Large intestine (tissue), 3 donors: ENCODE measurements at regions not wholly inside any gene's neighbourhood (a gene's known extent, or its start where the extent isn't known, plus 50 kb on each side); places are given as distances from the start of the nearest gene placed in this dataset.
A peak's percentile ranks its signal among the peaks of the same experiment; 100 is the strongest.

Experiments
- DNase-seq, 2 donors: peaks; one replicate each; pipeline versions ENCODE4 v3.0.0 to v3.0.0-alpha.2; 2013
- H3K27ac ChIP-seq: one replicate; pipeline ENCODE4 v1.5.1; 2013; ENCODE audit warnings: low read length
- H3K27me3 ChIP-seq: 2 replicates; pipeline ENCODE4 v1.6.1; 2013; ENCODE audit warnings: low read length; ENCODE audit not compliant: control insufficient read depth, insufficient read depth
- H3K36me3 ChIP-seq: 2 replicates; pipeline ENCODE4 v1.6.1; 2013; ENCODE audit warnings: low read length; ENCODE audit not compliant: control insufficient read depth, insufficient read depth
- H3K4me1 ChIP-seq: one replicate; pipeline ENCODE4 v1.6.1; 2013; ENCODE audit warnings: low read length; ENCODE audit not compliant: control insufficient read depth, insufficient read depth
- H3K4me3 ChIP-seq: one replicate; pipeline ENCODE4 v1.5.1; 2013; ENCODE audit warnings: low read length
- H3K9me3 ChIP-seq: one replicate; pipeline ENCODE4 v1.6.1; 2013; ENCODE audit warnings: mild to moderate bottlenecking, low read depth, low read length, moderate library complexity; ENCODE audit not compliant: control insufficient read depth
- WGBS: methylation state at CpG from one replicate; pipeline ENCODE4 v1.1.5; 2013; ENCODE audit warnings: low lambda C conversion rate; ENCODE audit not compliant: insufficient coverage; 5-methylcytosine and 5-hydroxymethylcytosine counted together

DNA sequence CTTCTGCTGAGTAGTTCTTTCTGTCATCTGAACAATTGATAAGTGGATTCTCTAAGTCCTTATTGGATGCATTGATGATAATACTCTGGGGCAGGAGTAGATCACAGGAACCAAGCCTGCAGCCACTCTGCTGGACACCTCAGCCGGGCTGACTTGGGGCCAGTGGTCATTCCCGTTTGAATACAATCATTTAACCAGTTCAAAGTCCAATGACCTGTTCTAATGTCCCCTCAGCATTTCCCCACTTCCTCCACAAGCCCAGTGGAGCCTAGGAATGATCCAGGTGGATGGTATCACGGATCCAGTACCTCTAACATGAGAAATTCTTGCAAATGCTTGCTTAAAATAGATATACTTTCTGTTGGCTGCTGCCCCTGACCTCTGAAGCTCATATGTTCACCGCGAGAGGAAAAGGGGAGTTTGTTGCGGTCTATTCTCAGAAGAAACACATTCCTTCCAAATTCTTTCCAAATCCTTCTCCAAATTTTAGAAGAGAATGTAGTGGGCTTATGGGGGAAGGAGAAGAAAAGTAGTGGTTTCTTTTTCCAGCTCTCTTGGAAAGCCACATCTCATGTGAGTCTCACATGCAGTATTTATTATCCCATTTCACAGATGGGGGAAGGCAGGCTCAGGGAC lies 170.9 kb downstream of the INHBB start:
- H3K9me3 ChIP-seq: no peaks in the 10 kb centered on the region
- no peaks in the 10 kb centered on the region for H3K36me3 ChIP-seq
- H3K4me3 ChIP-seq: no peak overlapping the region
- no peak overlapping the region for H3K27ac ChIP-seq
- DNase-seq: peak in 1 of 2 donors; percentile 23
- H3K4me1 ChIP-seq: no peaks in the 10 kb centered on the region
- peaks cover 28% of the 10 kb centered on the region for H3K27me3 ChIP-seq
- 50% methylated on average over 2 of the region's 6 CpGs for WGBS

DNA sequence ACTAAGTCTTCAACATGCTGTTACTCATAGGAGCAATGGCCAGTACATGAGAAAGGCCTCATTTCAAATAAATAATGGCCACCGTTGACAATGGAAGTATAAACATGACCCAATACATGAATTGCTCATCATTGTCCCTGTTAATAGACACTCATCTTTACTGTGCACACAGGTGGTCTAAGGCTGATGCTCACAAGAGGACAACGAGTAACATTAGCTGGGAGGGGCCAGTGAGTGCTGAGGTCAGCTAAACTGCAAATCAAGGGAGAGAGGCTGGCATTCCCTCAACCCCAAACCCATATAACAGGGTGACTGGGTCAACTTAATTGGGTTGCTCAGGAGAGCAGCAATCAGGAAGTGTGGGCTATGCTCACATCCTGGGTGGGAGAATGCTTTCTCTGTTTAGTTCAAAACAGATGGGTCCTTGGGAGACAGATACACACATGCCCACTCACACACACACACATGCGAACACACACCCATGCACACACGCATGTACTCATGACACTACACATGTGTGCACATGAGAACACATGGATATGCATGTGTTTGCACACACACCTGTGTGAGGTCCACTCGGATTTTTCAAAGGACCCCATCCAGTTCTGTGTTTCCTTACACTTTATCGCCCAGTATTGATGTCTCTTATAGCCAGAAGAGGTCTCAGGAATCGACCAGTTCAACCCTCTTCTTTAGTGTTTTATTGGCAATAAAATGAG lies 172.0 kb downstream of the INHBB start:
- WGBS: no CpG with 5 or more reads among the region's 7 CpGs
- no peak for DNase-seq
- Histone ChIP-seq H3K9me3 (no peaks in the 10 kb centered on the region), H3K36me3 (no peaks in the 10 kb centered on the region), H3K4me1 (no peaks in the 10 kb centered on the region), H3K4me3 (no peak overlapping the region), H3K27ac (no peak overlapping the region), H3K27me3 (peaks cover 31% of the 10 kb centered on the region)

GRCh38 chr2:120518819-120519218 lies 172.9 kb downstream of the INHBB start:
- Histone ChIP-seq H3K4me3 (no peak overlapping the region), H3K4me1 (no peaks in the 10 kb centered on the region), H3K9me3 (no peaks in the 10 kb centered on the region), H3K36me3 (no peaks in the 10 kb centered on the region), H3K27ac (no peak overlapping the region), H3K27me3 (peaks cover 35% of the 10 kb centered on the region)
- DNase-seq: no peak
- no CpG with 5 or more reads among the region's 5 CpGs for WGBS

DNA sequence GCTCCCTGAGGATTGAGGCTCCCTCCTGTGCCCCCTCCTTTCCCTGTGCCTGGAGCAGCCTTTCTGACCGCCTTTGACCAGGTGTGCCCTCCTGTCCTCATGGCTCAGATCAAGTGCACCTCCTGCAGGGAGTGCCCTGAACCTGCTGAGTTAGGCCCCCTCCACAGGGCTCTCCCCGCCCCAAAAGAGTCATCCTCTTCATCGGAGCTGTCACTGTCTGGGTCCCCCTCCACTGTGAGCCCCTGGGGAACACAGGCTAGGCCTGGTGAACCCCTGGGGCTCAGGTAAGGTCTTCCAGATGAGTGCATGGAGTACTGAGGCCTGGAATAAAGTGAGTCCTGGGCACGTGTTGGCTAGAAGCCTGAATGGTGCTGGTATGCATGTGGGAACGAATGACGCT lies 173.5 kb downstream of the INHBB start:
- H3K27me3 ChIP-seq: peaks cover 38% of the 10 kb centered on the region

GRCh38 chr2:120520454-120520853 lies 174.5 kb downstream of the INHBB start:
- Histone ChIP-seq H3K4me1 (peaks cover 6% of the 10 kb centered on the region), H3K27me3 (peaks cover 31% of the 10 kb centered on the region), H3K27ac (no peak overlapping the region), H3K4me3 (no peak overlapping the region), H3K36me3 (no peaks in the 10 kb centered on the region), H3K9me3 (no peaks in the 10 kb centered on the region)
- no peak for DNase-seq
- no CpG with 5 or more reads among the region's 5 CpGs for WGBS

More for the DNA sequence above, 173.5 kb downstream of the INHBB start:
- no CpG with 5 or more reads among the region's 6 CpGs for WGBS
- Histone ChIP-seq H3K36me3 (no peaks in the 10 kb centered on the region), H3K9me3 (no peaks in the 10 kb centered on the region), H3K27ac (no peak overlapping the region), H3K4me3 (no peak overlapping the region), H3K4me1 (no peaks in the 10 kb centered on the region)
- DNase-seq: no peak

DNA sequence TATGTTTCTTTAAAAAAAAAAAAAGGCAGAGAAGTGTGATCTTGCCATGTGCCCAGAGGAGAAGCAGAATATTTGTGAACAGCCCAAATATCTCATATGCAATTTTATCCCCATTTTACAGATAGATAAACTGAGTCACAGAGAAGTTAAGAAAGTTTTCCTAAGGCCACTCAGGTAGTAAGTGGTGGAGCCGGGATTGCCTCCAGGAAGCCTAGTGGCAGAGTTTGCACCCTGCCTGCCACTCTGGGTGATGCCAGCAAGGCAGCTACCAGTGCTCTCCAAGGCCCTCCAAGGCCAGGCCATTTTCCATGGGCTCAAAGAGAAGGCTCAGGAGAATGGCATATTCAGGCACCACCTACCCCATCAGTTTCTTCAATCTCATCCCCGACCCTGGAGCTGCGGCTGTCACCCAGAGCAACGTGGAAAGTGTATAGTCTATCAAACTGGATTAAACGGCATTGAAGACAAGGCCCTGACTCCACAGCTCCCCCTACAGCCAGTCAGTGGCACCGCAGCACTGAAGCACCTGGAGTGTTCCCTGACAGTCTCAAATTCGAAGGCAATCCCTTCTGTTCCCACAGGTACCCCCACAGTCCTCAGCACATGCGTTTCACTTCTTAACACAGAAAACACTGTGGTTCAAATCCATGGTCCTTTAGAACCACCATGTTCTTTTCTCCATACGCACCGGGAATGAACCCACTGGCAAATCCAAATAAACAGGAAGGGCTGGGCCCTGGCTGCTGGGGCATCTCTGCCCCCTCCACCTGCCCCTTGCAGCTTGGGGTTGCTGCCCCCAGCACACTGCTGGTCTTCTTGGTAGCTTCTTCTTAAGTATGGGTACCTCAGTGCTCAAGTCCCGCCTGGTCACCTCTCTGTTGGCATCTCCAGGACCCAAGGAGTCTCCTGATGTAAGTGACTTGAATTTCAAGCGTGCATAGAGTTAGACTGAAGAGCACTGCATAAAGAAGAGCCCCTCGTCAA lies 175.3 kb downstream of the INHBB start:
- peak in 1 of 2 donors; percentile 31 for DNase-seq
- Histone ChIP-seq H3K27me3 (peaks cover 35% of the 10 kb centered on the region), H3K4me3 (no peak overlapping the region), H3K4me1 (peaks cover 6% of the 10 kb centered on the region), H3K27ac (no peak overlapping the region), H3K36me3 (no peaks in the 10 kb centered on the region), H3K9me3 (no peaks in the 10 kb centered on the region)
- WGBS: no CpG with 5 or more reads among the region's 13 CpGs

DNA sequence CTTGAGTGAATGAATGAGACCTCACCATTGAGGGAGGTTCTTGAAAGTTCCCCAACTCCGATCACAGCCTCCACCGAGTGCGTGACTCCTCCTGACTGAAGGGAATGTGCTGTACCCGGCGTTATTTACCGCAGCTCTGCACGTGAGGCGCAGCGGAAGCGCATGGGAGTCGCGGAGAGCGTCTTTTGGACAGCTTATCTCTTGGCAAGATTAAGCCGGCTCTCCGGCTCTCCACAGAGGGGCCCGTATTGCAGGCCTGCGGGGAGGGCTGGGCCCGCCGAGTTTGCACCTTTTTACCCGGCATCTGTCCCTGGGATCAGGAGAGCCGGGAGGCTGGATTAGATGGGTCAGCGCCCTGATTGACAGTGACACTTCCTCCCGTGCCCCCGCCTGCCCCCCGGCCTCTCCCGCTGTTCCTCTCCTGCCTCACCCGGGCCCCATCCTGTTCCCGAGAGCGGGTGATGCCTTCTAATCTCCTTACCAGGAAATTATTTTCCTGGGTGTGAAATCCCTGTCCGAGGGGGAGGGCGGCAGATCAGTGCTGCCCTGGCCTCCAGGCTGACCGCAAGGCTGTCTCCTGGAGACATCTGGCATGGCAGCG lies 176.3 kb downstream of the INHBB start:
- H3K9me3 ChIP-seq: no peaks in the 10 kb centered on the region
- no peaks in the 10 kb centered on the region for H3K36me3 ChIP-seq
- H3K27ac ChIP-seq: no peak overlapping the region
- peak; percentile 39 to 61 for DNase-seq
- peaks cover 6% of the 10 kb centered on the region for H3K4me1 ChIP-seq
- no peak overlapping the region for H3K4me3 ChIP-seq
- peaks cover 38% of the 10 kb centered on the region for H3K27me3 ChIP-seq
- WGBS: no CpG with 5 or more reads among the region's 33 CpGs

GRCh38 chr2:120523766-120524165 lies 177.8 kb downstream of the INHBB start:
- no peaks in the 10 kb centered on the region for H3K36me3 ChIP-seq
- no peak overlapping the region for H3K4me3 ChIP-seq
- WGBS: no CpG with 5 or more reads among the region's 5 CpGs
- DNase-seq: no peak
- peaks cover 6% of the 10 kb centered on the region for H3K4me1 ChIP-seq
- H3K27me3 ChIP-seq: peaks cover 50% of the 10 kb centered on the region
- no peaks in the 10 kb centered on the region for H3K9me3 ChIP-seq
- no peak overlapping the region for H3K27ac ChIP-seq

DNA sequence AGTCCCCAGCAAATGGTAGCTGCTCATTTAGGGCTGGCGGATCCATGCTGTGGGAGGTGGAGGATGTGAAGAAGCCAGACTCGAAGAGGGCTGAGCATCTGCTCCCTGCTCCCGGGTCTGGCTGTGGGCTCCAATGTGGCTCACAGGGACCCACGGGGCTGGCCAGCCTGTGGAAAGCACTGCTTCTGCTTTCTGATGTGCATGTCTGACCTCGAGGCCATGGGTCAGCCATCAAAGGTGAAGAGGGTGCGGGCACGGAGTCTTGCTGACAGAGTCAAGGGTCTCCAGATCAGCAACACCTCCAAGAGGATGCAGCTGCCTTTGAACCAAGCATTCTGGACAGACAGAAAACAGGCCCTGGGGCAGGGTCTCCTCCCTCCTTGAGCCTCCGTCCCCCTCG lies 178.2 kb downstream of the INHBB start:
- Histone ChIP-seq H3K36me3 (no peaks in the 10 kb centered on the region), H3K4me1 (peaks cover 6% of the 10 kb centered on the region), H3K9me3 (no peaks in the 10 kb centered on the region), H3K4me3 (no peak overlapping the region), H3K27me3 (peaks cover 50% of the 10 kb centered on the region), H3K27ac (no peak overlapping the region)
- no CpG with 5 or more reads among the region's 9 CpGs for WGBS
- no peak for DNase-seq
